Fibroblast of mammary gland (primary cell): ENCODE measurements at regions not wholly inside any gene's neighbourhood (a gene's known extent, or its start where the extent isn't known, plus 50 kb on each side); places are given as distances from the start of the nearest gene placed in this dataset.
"Not testable (repeated sequence)": the region's sequence is repeated elsewhere in the genome, so short reads cannot be mapped to it uniquely, and the experiment has no call there.

Source experiments
- DNase-seq: peaks from one replicate; pipeline ENCODE4 v3.0.0-alpha.2; 2010; ENCODE audit warnings: low read depth
- H3K4me3 ChIP-seq: 2 replicates; pipeline ENCODE4 v1.5.1; 2011; ENCODE audit warnings: low read depth, mild to moderate bottlenecking, low read length, moderate library complexity; ENCODE audit not compliant: control insufficient read depth
- TF ChIP-seq, protein P1 (sequence below): conservative IDR thresholded peaks from 2 replicates; pipeline ENCODE4 v1.5.1; 2011; ENCODE audit warnings: low read depth, low read length, inconsistent platforms; ENCODE audit not compliant: control insufficient read depth, insufficient read depth

DNA sequence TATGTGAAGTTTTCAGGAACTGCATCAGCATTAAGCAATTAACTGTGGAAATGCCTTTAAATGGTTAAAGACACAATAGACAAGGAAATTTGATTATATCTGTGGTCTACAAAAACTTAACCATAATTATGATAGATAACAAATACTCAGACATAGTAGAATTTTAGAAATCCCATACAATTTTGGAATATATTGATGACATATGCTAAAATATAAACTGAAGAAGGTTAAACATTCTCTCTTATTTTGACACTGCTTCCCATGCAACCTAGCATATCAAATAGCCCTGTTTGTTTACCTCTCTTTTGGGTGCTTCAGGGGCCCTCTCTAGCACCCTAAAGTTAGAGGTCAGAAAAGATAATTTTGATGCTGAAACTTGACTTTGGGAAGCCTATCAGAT lies 1274.8 kb upstream of the SLC39A10 start:
- no peak for DNase-seq
- H3K4me3 ChIP-seq: no peak overlapping the region
- TF ChIP-seq, protein P1, sequence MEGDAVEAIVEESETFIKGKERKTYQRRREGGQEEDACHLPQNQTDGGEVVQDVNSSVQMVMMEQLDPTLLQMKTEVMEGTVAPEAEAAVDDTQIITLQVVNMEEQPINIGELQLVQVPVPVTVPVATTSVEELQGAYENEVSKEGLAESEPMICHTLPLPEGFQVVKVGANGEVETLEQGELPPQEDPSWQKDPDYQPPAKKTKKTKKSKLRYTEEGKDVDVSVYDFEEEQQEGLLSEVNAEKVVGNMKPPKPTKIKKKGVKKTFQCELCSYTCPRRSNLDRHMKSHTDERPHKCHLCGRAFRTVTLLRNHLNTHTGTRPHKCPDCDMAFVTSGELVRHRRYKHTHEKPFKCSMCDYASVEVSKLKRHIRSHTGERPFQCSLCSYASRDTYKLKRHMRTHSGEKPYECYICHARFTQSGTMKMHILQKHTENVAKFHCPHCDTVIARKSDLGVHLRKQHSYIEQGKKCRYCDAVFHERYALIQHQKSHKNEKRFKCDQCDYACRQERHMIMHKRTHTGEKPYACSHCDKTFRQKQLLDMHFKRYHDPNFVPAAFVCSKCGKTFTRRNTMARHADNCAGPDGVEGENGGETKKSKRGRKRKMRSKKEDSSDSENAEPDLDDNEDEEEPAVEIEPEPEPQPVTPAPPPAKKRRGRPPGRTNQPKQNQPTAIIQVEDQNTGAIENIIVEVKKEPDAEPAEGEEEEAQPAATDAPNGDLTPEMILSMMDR: no peak

DNA sequence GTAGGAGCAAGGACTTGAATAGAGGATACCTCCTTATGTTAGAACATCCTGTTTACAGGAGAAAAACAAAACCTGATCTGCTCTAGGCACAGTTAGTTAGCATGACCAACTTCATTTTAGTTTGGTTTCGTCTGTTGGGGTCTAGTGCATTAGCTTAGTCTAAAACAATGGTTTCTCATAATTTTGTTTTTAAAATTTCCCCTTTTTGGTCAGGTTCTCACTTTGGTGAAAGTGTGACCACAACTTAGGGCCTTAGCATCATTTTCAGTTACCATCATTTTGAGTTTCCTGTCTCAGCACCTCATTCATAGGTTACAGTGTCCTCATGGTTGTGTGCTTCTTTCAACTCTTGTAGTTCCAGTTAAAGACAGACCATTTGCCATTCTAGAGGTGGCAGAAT lies 1277.0 kb upstream of the SLC39A10 start:
- no peak for DNase-seq
- H3K4me3 ChIP-seq: no peak overlapping the region
- TF ChIP-seq, protein P1: no peak

DNA sequence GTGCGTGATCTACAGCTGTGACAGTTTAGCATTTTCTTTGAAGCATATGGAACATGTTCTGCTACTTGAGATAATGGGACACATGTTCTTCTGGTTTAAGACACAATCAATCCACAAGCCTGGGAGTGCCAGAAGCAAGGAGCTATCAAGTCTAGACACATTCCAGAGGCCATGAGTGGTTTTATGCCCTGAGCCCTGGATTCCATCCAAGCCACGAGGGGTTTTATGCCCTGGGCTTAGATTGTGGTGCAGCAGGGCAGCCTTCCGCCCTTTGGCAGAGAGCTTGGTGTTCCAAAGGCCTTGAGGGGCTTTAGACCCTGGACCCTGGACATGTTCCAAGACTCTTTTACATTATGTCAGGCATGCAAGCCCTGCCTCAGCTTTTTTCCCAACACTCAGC lies 1289.6 kb upstream of the SLC39A10 start:
- not testable (repeated sequence) for DNase-seq, H3K4me3 ChIP-seq

DNA sequence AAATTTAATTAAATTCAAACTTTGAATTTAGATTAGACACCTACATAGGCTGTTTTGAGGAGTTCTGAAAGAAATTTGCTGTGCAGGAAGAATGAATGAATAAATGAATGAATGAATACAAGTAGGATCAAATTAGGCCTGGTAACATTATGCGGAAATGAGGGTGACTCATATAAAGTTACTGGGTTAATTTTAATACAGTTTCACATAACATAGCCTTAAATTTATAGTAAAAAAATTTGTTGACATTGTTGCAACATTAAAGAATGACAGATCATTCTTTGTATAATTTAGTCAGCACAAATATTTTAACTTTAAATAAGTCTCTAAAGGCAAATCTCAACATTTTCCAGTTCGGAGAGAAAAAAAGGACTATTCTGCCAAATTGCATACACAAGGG lies 1293.1 kb upstream of the SLC39A10 start:
- no peak for DNase-seq
- H3K4me3 ChIP-seq: no peak overlapping the region
- TF ChIP-seq, protein P1: no peak

DNA sequence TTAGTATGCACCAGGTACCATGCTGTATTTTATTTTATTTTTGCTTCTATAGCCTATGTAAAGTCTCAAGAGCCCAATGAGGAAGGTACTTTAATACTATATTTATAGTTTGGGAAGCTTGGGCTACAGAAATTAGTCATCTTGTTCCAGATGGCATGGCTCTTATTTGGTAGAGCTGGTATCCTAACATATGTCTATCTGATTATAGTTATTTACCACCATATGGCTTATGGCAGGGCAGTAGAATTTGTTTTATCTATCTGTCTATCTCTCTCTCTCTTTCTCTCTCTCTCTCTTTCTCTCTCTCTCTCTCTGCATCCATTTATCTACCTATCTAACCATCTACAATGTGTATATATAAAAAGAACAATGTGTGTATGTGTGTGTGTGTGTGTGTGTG lies 1293.7 kb upstream of the SLC39A10 start:
- DNase-seq: no peak
- H3K4me3 ChIP-seq: no peak overlapping the region
- TF ChIP-seq, protein P1: no peak

DNA sequence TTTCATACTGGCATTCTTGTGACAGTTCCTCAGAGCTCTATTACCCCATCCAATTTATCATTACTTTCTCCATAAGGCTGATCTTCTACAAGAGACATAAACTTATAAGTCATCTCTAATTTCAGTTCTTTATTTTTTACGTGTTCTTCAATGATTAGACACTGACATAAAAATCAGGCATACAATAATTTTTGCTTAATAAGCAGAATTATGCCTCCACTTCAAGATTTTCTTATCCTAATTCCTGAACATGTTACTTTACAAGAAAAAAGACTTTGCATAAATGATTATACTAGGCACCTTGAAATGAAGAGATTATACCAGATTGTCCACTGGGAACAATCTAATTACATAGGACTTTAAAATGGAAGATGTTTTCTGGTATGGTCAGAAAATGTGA lies 1304.5 kb upstream of the SLC39A10 start:
- H3K4me3 ChIP-seq: no peak overlapping the region
- TF ChIP-seq, protein P1: no peak

DNA sequence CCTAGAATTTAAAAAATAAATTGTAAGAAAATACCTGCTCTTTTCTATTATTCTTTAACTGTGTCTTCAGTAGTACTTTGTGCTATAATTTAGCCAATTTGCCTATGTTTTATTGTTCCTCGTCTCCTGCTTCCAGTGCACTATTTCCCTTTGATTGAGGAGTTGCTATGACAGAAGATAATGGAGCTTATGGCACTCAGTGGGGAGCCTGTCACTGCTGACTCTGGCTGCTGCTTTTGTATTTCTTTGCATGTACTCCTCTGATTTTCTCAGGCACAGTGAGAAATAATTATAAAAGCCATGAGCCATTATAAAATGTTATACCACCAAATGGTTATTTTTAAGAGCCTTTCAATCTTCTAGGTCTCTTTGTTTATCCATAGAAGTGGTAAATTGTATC lies 1310.8 kb upstream of the SLC39A10 start:
- TF ChIP-seq, protein P1: no peak

More for the DNA sequence above, 1304.5 kb upstream of the SLC39A10 start:
- no peak for DNase-seq

More for the DNA sequence above, 1310.8 kb upstream of the SLC39A10 start:
- no peak overlapping the region for H3K4me3 ChIP-seq
- DNase-seq: no peak
